ENCODE measurements at regions not wholly inside any gene's neighbourhood (a gene's known extent, or its start where the extent isn't known, plus 50 kb on each side); places are given as distances from the start of the nearest gene placed in this dataset.

- TF ChIP-seq, protein P1, sequence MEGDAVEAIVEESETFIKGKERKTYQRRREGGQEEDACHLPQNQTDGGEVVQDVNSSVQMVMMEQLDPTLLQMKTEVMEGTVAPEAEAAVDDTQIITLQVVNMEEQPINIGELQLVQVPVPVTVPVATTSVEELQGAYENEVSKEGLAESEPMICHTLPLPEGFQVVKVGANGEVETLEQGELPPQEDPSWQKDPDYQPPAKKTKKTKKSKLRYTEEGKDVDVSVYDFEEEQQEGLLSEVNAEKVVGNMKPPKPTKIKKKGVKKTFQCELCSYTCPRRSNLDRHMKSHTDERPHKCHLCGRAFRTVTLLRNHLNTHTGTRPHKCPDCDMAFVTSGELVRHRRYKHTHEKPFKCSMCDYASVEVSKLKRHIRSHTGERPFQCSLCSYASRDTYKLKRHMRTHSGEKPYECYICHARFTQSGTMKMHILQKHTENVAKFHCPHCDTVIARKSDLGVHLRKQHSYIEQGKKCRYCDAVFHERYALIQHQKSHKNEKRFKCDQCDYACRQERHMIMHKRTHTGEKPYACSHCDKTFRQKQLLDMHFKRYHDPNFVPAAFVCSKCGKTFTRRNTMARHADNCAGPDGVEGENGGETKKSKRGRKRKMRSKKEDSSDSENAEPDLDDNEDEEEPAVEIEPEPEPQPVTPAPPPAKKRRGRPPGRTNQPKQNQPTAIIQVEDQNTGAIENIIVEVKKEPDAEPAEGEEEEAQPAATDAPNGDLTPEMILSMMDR (IDR thresholded peaks at IDR 0.05): no peak
- DNase-seq (no peak), ATAC-seq (no peak)
- intact Hi-C loops (cut with DNase I): no loop called here
- Histone ChIP-seq H3K9me3 (no peaks in the 10 kb centered on the region), H3K4me3 (no peak overlapping the region), H3K4me1 (no peaks in the 10 kb centered on the region), H3K36me3 (no peaks in the 10 kb centered on the region), H3K27me3 (ENCODE audit: low read depth) (peaks cover 6% of the 10 kb centered on the region), H3K27ac (no peak overlapping the region)
These were observed 173.2 kb downstream of the RRAGC start for GRCh38 chr1:38686167-38686926.

- TF ChIP-seq, protein P1 (IDR thresholded peaks at IDR 0.05): no peak
- Histone ChIP-seq H3K4me3 (no peak overlapping the region), H3K27me3 (ENCODE audit: low read depth) (peaks cover 6% of the 10 kb centered on the region), H3K27ac (no peak overlapping the region), H3K36me3 (no peaks in the 10 kb centered on the region), H3K4me1 (no peaks in the 10 kb centered on the region), H3K9me3 (no peaks in the 10 kb centered on the region)
- intact Hi-C loops (cut with DNase I): no loop called here
- ATAC-seq: no peak
- no peak for DNase-seq
These were observed 174.2 kb downstream of the RRAGC start for GRCh38 chr1:38685388-38685787.

DNA sequence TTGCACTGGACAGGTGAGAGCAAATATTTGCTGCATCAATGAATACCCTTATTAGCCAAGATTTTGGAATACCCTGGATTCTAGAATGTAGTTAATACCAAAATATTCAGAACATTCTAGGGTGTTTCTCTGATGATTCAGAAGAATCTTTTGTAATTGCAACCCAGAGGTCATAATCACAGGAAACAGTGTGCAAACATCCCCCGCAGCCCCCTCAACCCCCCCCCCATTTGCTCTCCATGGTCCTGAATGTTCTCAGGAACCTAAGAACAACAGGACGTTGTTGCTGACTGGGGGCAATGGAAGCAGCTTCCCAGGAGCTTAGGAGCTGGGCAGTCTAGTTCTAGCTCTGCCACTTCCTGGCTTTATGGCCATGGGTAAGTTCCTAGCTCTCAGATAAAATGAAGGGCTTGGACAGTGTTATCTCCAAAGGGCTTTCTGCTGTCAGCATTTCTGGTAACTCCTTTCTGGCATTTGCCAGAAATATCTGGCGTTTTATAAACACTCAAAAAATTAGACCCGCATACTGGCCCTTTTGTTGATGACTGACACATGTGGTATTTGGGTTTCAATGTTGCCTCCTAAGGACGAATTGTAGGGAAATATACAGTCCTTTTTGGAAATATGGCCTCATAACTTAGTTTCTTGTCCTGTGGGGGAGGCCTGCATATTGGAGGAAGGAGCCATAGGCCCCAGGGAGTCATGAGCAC is 178.6 kb downstream of the RRAGC start:
- DNase-seq (no peak), ATAC-seq (no peak)
- Histone ChIP-seq H3K9me3 (no peaks in the 10 kb centered on the region), H3K27ac (no peak overlapping the region), H3K4me3 (no peak overlapping the region), H3K27me3 (ENCODE audit: low read depth) (peaks cover 6% of the 10 kb centered on the region), H3K4me1 (no peaks in the 10 kb centered on the region), H3K36me3 (no peaks in the 10 kb centered on the region)
- intact Hi-C loops (cut with DNase I): no loop called here
- TF ChIP-seq, protein P1 (IDR thresholded peaks at IDR 0.05): no peak

GRCh38 chr1:38677756-38678155 is 181.8 kb downstream of the RRAGC start:
- TF ChIP-seq, protein P1 (IDR thresholded peaks at IDR 0.05): no peak
- ATAC-seq: no peak

GRCh38 chr1:38677311-38677710 is 182.3 kb downstream of the RRAGC start:
- ATAC-seq (no peak), DNase-seq (no peak)
- Histone ChIP-seq H3K9me3 (no peaks in the 10 kb centered on the region), H3K4me1 (no peaks in the 10 kb centered on the region), H3K27ac (no peak overlapping the region), H3K27me3 (ENCODE audit: low read depth) (no peaks in the 10 kb centered on the region), H3K36me3 (no peaks in the 10 kb centered on the region), H3K4me3 (no peak overlapping the region)
- intact Hi-C loops (cut with DNase I): no loop called here
- TF ChIP-seq, protein P1 (IDR thresholded peaks at IDR 0.05): no peak

More at GRCh38 chr1:38677756-38678155, 181.8 kb downstream of the RRAGC start:
- no peak for DNase-seq
- no peaks in the 10 kb centered on the region for H3K4me1 ChIP-seq
- no peak overlapping the region for H3K27ac ChIP-seq
- no peaks in the 10 kb centered on the region for H3K9me3 ChIP-seq
- H3K4me3 ChIP-seq: no peak overlapping the region
- no peaks in the 10 kb centered on the region for H3K27me3 ChIP-seq (ENCODE audit: low read depth)
- intact Hi-C loops (cut with DNase I): no loop called here
- H3K36me3 ChIP-seq: no peaks in the 10 kb centered on the region
